ENCODE measurements at regions not wholly inside any gene's neighbourhood (a gene's known extent, or its start where the extent isn't known, plus 50 kb on each side); places are given as distances from the start of the nearest gene placed in this dataset.

- no peak for TF ChIP-seq ZBTB43 (CRISPR knock-in tag; IDR thresholded peaks at IDR 0.05)
- TF ChIP-seq ELF4 (CRISPR knock-in tag; IDR thresholded peaks at IDR 0.05; ENCODE audit: low read depth) = no peak
- no peak for TF ChIP-seq ZNF396 (CRISPR knock-in tag; IDR thresholded peaks at IDR 0.05; ENCODE audit: borderline replicate concordance)
- TF ChIP-seq E2F1 (CRISPR knock-in tag; IDR thresholded peaks at IDR 0.05) = no peak
- no peak for TF ChIP-seq OVOL2 (CRISPR knock-in tag; IDR thresholded peaks at IDR 0.05; ENCODE audit: borderline replicate concordance)
- no peak for TF ChIP-seq USF2 (CRISPR knock-in tag; IDR thresholded peaks at IDR 0.05)
- no peak for TF ChIP-seq MLX (CRISPR knock-in tag; IDR thresholded peaks at IDR 0.05)
These were observed 88.3 kb upstream of the BMP2K start (continued) for GRCh38 chr4:78687818-78688217.

- no peaks in the 10 kb centered on the region for H3K4me1 Mint-ChIP-seq
- TF ChIP-seq USF2 (CRISPR knock-in tag; IDR thresholded peaks at IDR 0.05) = no peak
- no peak for TF ChIP-seq ATF1 (CRISPR knock-in tag; IDR thresholded peaks at IDR 0.05)
- no peak for TF ChIP-seq SP1 (CRISPR knock-in tag; conservative IDR thresholded peaks at IDR 0.05)
- no peak for TF ChIP-seq ZSCAN18 (CRISPR knock-in tag; IDR thresholded peaks at IDR 0.05)
- no peak for TF ChIP-seq E2F1 (CRISPR knock-in tag; IDR thresholded peaks at IDR 0.05)
- TF ChIP-seq ZNF671 (CRISPR knock-in tag; IDR thresholded peaks at IDR 0.05) = no peak
- no peak for TF ChIP-seq FOXJ3 (CRISPR knock-in tag; IDR thresholded peaks at IDR 0.05; ENCODE audit: borderline replicate concordance)
- TF ChIP-seq ARID4B (CRISPR knock-in tag; IDR thresholded peaks at IDR 0.05; ENCODE audit: borderline replicate concordance) = no peak
- no peak for TF ChIP-seq NFYB (CRISPR knock-in tag; conservative IDR thresholded peaks at IDR 0.05; ENCODE audit: low read depth)
- no peak for TF ChIP-seq SMAD3 (CRISPR knock-in tag; IDR thresholded peaks at IDR 0.05; ENCODE audit: borderline replicate concordance)
- TF ChIP-seq CREM (CRISPR knock-in tag; IDR thresholded peaks at IDR 0.05) = no peak
- no peak for TF ChIP-seq ELF4 (CRISPR knock-in tag; IDR thresholded peaks at IDR 0.05; ENCODE audit: low read depth)
- no peak for TF ChIP-seq SOX15 (CRISPR knock-in tag; IDR thresholded peaks at IDR 0.05)
- no peak for TF ChIP-seq ATF6 (CRISPR knock-in tag; IDR thresholded peaks at IDR 0.05)
- no peak for TF ChIP-seq USF1 (CRISPR knock-in tag; IDR thresholded peaks at IDR 0.05)
- DNase-seq (ENCODE audit: low spot score) = no peak
- H3K4me3 Mint-ChIP-seq = no peak overlapping the region
- H3K36me3 Mint-ChIP-seq = no peaks in the 10 kb centered on the region
- no peak overlapping the region for H3K27ac Mint-ChIP-seq
- no peak for ATAC-seq
- H3K9me3 Mint-ChIP-seq = no peaks in the 10 kb centered on the region
- ChIA-PET POLR2A (no interaction called here), CTCF (no interaction called here)
- no peaks in the 10 kb centered on the region for H3K27me3 Mint-ChIP-seq (ENCODE audit: low read depth)
These were observed 87.8 kb upstream of the BMP2K start for GRCh38 chr4:78688366-78688765.

Data from WTC11 (cell line).